ENCODE measurements at regions not wholly inside any gene's neighbourhood (a gene's known extent, or its start where the extent isn't known, plus 50 kb on each side); places are given as distances from the start of the nearest gene placed in this dataset.

GRCh38 chr14:25150401-25150800, 100.5 kb upstream of the STXBP6 start:
- DNase-seq (ENCODE audit: low spot score), result no peak

- no peak for DNase-seq (ENCODE audit: low spot score)
Measured at GRCh38 chr14:25140411-25140810, 90.5 kb upstream of the STXBP6 start.

DNA sequence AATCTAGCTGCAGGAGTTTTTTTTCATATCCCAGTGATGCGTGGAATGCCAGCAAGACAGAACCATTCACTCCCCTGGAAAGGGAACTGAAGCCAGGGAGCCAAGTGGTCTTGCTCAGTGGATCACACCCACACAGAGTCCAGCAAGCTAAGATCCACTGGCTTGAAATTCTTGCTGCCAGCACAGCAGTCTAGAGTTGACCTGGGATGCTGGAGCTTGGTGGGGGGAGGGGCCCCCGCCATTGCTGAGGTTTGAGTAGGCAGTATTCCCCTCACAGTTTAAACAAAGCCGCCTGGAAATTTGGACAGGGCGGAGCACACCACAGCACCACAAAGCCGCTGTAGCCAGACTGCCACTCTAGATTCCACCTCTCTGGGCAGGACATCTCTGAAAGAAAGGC, 86.9 kb upstream of the STXBP6 start:
- DNase-seq (ENCODE audit: low spot score), result no peak

DNA sequence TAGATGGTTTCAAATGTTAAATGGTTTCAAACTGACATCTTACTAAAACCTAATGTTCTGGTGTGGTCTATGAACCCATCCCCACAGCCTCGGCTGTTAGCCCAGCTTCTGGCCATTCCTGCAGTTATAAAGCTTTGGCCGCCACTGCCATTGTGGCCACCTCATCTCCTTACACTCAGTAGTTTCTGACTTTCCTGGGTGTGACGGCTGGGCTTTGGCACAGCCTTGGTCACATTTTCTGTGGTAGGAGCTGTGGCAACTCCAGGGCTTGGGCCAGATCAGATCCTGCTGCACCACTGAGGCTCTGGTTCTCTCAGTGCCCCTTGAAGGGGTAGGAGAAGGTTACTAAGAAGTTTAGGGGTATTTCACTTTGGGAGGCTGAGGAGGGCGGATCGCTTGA, 84.2 kb upstream of the STXBP6 start:
- DNase-seq (ENCODE audit: low spot score), result no peak

DNA sequence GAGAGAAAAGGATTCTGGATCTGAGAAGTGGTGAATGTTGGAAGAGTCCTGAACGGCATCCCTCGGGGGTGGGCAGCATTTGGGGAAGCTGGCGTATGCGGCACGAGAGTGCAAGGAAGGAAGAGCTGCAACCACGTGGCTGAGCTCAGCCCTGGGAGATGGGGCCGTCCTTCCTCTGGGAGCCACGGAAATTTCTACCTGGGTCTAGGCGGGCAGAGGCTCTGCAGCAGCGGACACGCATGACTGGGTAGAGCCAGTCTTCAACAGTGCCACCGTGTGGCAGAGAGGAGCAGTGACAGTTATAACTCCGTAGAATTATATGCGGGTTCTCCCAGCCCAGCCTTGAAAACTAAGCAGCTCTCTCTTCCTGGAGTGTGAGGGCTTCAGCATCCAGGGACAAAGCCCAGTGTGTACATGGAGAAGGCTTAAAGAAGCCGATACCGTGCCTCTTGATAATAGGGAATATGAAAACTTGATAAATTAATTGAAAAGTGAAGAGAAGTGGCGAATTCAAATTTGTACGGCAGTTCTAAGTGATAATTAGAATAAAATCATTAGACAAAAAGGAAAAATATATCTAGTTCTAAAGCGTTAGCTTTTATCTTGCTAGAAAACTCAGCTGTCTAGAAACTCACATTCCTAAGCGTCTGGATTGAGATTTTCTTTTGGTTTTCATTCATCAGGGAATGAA, 82.9 kb upstream of the STXBP6 start:
- peak; percentile 55 for DNase-seq (ENCODE audit: low spot score)

DNA sequence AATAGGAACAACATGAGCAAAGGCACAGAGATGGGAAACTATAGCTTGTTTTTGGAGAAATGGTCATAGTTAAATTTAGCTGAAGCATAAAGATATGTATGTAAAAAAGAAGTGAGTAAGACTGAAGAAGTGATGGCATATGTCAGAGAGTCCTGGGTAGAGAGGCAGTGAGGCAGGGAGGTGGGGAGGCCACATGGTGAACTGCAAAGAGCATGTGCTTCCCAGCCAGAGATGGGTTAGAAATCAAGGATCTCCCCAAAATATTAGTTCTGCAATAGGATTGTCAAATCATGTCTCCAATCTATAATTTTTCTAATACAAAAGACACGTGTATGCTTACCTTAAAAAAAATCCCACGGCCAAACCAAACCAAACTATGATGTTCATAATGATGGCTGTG, 82.1 kb upstream of the STXBP6 start:
- no peak for DNase-seq (ENCODE audit: low spot score)

DNA sequence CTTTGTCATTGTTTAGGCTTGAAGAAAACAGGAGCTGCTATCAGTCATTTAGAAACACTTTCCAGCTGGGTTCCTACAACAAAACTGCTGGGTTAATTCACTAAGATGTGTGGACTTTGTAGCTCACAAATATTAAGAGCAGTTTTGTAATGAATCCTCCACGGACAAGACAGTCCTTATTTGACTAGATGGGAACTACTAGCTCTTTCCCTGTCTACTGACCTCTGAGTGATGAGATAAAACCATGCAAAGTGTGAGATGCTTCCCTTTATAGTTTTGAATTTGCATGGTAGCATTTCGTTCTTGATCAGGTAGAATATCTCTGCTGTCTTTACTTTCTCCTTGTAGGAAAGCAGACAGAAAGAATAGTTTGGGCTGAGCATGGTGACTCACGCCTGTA, 72.9 kb upstream of the STXBP6 start:
- DNase-seq (ENCODE audit: low spot score), result no peak

- no peak for DNase-seq (ENCODE audit: low spot score)
Measured at GRCh38 chr14:25122211-25122610, 72.3 kb upstream of the STXBP6 start.

GRCh38 chr14:25121337-25122129, 71.6 kb upstream of the STXBP6 start:
- peak; percentile 47 for DNase-seq (ENCODE audit: low spot score)

- DNase-seq (ENCODE audit: low spot score), result no peak
Measured at GRCh38 chr14:25120261-25120660, 70.3 kb upstream of the STXBP6 start.

- DNase-seq (ENCODE audit: low spot score), result no peak
Measured at GRCh38 chr14:25118671-25119070, 68.7 kb upstream of the STXBP6 start.

DNA sequence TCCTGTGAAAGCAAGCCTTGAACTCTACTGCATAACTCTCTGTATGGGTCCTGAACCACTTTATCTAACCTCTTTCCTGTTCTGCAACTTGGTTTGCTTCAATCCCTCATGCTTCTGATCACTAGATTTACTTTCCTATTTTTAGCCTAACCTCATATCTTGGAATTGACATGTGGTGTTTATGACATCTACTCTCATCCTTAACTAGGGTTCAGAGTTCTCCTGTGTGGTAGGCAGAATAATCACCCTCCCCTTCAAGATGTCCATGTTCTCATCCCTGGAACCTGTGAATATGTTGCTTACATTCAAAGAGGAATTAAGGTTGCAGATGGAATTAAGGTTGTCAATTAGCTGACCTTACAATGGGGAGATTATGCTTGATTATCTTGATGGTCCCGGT, 67.4 kb upstream of the STXBP6 start:
- DNase-seq (ENCODE audit: low spot score), result no peak

DNA sequence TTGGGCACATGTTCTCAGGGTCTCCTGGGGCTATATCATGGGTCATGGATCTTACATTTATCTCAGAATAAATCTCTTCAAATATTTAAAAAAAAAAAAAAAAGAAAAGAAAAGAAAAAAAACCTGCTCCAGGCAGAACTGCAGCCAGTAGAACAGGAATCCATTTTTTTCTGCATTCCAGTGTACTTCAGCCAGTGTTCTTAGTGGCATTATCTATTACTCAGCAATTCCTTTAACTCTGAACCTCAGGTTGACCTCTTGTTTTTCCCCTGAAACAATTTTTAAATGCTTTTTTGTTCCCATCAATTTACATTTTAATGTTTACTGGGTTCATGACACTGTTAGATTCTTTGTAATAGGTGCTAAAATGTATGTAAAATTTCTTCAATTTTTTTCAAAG, 66.7 kb upstream of the STXBP6 start:
- DNase-seq (ENCODE audit: low spot score), result no peak

- no peak for DNase-seq (ENCODE audit: low spot score)
Measured at GRCh38 chr14:25113394-25113793, 63.4 kb upstream of the STXBP6 start.

- peak; percentile 38 for DNase-seq (ENCODE audit: low spot score)
Measured at GRCh38 chr14:25111061-25111601, 61.2 kb upstream of the STXBP6 start.

GRCh38 chr14:25110106-25110505, 60.2 kb upstream of the STXBP6 start:
- no peak for DNase-seq (ENCODE audit: low spot score)

DNA sequence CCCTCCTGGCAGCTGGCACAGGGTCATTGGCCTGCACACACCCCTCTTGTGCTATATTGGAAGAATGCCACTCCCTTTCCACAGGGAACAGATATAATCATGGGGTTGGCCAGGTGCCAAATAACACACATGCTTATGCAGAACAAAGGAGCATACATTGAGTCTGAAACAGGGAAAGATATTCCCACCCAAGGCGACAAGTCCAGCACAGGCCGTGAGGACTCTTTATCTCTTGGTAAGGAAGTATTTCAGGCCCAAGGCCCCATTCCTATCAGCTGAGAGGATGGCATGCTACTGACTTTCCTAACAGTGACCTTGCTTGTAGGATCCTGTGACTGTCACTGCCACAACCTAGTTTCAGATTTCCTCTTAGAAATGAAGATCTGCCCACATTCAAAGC, 59.0 kb upstream of the STXBP6 start:
- no peak for DNase-seq (ENCODE audit: low spot score)

GRCh38 chr14:25108291-25108690, 58.3 kb upstream of the STXBP6 start:
- no peak for DNase-seq (ENCODE audit: low spot score)

GRCh38 chr14:25103820-25104219, 53.9 kb upstream of the STXBP6 start:
- DNase-seq (ENCODE audit: low spot score), result no peak

DNA sequence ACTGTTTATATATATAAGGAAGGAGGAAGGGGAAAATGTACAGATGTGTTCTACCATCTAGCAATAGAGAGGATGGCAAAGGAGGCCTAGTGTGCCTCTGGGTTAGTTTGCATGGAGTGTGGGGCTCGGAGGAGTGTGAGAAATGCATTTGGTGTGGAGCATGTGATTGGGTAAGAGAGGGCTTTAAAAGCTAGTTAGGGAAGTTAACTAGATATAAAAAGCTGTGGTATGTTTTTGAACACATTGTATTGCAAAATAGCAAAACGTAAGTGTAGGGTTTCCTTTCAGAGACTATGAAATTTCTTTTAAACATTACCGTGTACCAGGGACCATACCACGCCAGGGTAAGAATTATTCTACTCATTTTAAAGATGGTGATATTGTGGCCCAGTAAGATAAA, 53.3 kb upstream of the STXBP6 start:
- no peak for DNase-seq (ENCODE audit: low spot score)

GRCh38 chr14:25102788-25103187, 52.8 kb upstream of the STXBP6 start:
- no peak for DNase-seq (ENCODE audit: low spot score)

DNA sequence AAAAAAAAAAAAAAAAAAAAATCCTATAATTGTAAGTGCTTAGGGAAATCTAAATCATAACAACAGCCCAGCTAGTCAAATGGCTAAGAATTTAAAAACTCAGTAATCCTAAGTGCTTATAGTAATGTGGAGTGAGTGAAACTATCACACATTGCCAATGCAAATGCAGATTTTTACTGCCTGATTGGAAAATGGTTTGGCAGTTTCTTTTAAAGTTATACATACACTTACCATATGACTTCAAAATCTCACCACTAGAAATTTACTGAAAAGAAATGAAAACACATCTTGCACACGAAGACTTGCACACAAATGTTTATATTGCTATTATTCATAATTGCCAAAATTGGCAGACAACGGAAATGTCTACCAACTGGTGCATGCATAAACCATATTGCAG, 51.3 kb upstream of the STXBP6 start:
- no peak for DNase-seq (ENCODE audit: low spot score)
